Gastrocnemius medialis (tissue), 4 donors: ENCODE measurements at regions not wholly inside any gene's neighbourhood (a gene's known extent, or its start where the extent isn't known, plus 50 kb on each side); places are given as distances from the start of the nearest gene placed in this dataset.

Source experiments
- ATAC-seq, 2 donors: fragments of 150-250 bp; one replicate each; pipeline ENCODE4 v1.9.1; 2016
- DNase-seq, 2 donors: peaks; one replicate each; pipeline ENCODE4 v3.0.0-alpha.2; 2019
- H3K27ac ChIP-seq, 4 donors: fragments of 200-600 bp; sonication (generic); 1 replicate in 1 of 4; 2 replicates in 3 of 4; pipeline ENCODE4 v1.5.1; 2016 to 2018; ENCODE audit warnings: mild to moderate bottlenecking in 2 of 4, moderate library complexity in 1 of 4
- H3K27me3 ChIP-seq, 3 donors: fragments of 200-600 bp; sonication (generic) in 2 of 3; 1 replicate in 1 of 3; 2 replicates in 2 of 3; pipeline versions ENCODE4 v1.5.1 to v1.6.0; 2016 to 2019; ENCODE audit warnings: mild to moderate bottlenecking in 1 of 3, moderate library complexity in 1 of 3
- H3K36me3 ChIP-seq, 2 donors: fragments of 200-600 bp; sonication (generic) in 1 of 2; one replicate each; pipeline ENCODE4 v1.5.1; 2017 to 2018
- H3K4me1 ChIP-seq, 2 donors: fragments of 200-600 bp; sonication (generic) in 1 of 2; one replicate each; pipeline ENCODE4 v1.5.1; 2016 to 2017; ENCODE audit warnings: mild to moderate bottlenecking in 2 of 2
- H3K4me3 ChIP-seq, 4 donors: fragments of 200-600 bp; sonication (generic) in 3 of 4; 1 replicate in 1 of 4; 2 replicates in 3 of 4; pipeline ENCODE4 v1.5.1; 2016 to 2019; ENCODE audit warnings: mild to moderate bottlenecking in 2 of 4
- H3K9me3 ChIP-seq, 3 donors: fragments of 200-600 bp; sonication (generic) in 2 of 3; 1 replicate in 1 of 3; 2 replicates in 2 of 3; pipeline ENCODE4 v1.5.1; 2016 to 2019
- POLR2A ChIP-seq, 2 donors: fragments of 450-650 bp; IDR thresholded peaks; one replicate each; pipeline ENCODE4 v1.6.1; 2017; ENCODE audit warnings: antibody characterized with exemption in 2 of 2, mild to moderate bottlenecking in 2 of 2, moderate library complexity in 2 of 2
- in situ Hi-C, 4 donors: fragments of 200-750 bp; cut with MboI; loops; one replicate each; pipeline versions ENCODE4 v1.15.0 to v1.8.0; 2017; ENCODE audit warnings: low sequenced_read_pairs in 4 of 4
- intact Hi-C: fragments of 100-400 bp; cut with DNase I; formaldehyde crosslinking; loops from one replicate; pipeline ENCODE4 v1.15.1; 2023; ENCODE audit warnings: low total_unique reads
- TF ChIP-seq, protein P1 (sequence below), 5 experiments: fragments of 450-650 bp in 3 of 5; fragments of 200-600 bp in 2 of 5; sonication (generic) in 2 of 5; IDR thresholded peaks in 4 of 5; conservative IDR thresholded peaks in 1 of 5; 1 replicate in 4 of 5; 2 replicates in 1 of 5; pipeline ENCODE4 v1.5.1; 2016 to 2019; ENCODE audit warnings: antibody characterized with exemption in 5 of 5, mild to moderate bottlenecking in 3 of 5, moderate library complexity in 3 of 5

GRCh38 chr6:87920245-87920644 is 127.4 kb upstream of the SPACA1 start:
- TF ChIP-seq POLR2A (IDR thresholded peaks at IDR 0.05): no peak
- TF ChIP-seq, protein P1, sequence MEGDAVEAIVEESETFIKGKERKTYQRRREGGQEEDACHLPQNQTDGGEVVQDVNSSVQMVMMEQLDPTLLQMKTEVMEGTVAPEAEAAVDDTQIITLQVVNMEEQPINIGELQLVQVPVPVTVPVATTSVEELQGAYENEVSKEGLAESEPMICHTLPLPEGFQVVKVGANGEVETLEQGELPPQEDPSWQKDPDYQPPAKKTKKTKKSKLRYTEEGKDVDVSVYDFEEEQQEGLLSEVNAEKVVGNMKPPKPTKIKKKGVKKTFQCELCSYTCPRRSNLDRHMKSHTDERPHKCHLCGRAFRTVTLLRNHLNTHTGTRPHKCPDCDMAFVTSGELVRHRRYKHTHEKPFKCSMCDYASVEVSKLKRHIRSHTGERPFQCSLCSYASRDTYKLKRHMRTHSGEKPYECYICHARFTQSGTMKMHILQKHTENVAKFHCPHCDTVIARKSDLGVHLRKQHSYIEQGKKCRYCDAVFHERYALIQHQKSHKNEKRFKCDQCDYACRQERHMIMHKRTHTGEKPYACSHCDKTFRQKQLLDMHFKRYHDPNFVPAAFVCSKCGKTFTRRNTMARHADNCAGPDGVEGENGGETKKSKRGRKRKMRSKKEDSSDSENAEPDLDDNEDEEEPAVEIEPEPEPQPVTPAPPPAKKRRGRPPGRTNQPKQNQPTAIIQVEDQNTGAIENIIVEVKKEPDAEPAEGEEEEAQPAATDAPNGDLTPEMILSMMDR (IDR thresholded peaks at IDR 0.05 in 4 of 5, conservative IDR thresholded peaks at IDR 0.05 in 1 of 5): no peak
- in situ Hi-C loops: no loop called here
- Histone ChIP-seq H3K36me3 (no peaks in the 10 kb centered on the region), H3K9me3 (no peaks in the 10 kb centered on the region), H3K27me3 (no peaks in the 10 kb centered on the region), H3K4me1 (no peaks in the 10 kb centered on the region), H3K27ac (no peak overlapping the region), H3K4me3 (no peak overlapping the region)
- no peak for DNase-seq
- intact Hi-C loops: no loop called here
- no peak for ATAC-seq

GRCh38 chr6:87919416-87919815 is 128.2 kb upstream of the SPACA1 start:
- H3K27ac ChIP-seq: no peak overlapping the region
- no peaks in the 10 kb centered on the region for H3K27me3 ChIP-seq
- intact Hi-C loops (no loop called here), in situ Hi-C loops (no loop called here)
- H3K4me3 ChIP-seq: no peak overlapping the region
- no peaks in the 10 kb centered on the region for H3K4me1 ChIP-seq
- ATAC-seq (no peak), DNase-seq (no peak)
- no peak for TF ChIP-seq POLR2A (IDR thresholded peaks at IDR 0.05)
- TF ChIP-seq, protein P1 (IDR thresholded peaks at IDR 0.05 in 4 of 5, conservative IDR thresholded peaks at IDR 0.05 in 1 of 5): no peak
- H3K9me3 ChIP-seq: no peaks in the 10 kb centered on the region
- no peaks in the 10 kb centered on the region for H3K36me3 ChIP-seq

DNA sequence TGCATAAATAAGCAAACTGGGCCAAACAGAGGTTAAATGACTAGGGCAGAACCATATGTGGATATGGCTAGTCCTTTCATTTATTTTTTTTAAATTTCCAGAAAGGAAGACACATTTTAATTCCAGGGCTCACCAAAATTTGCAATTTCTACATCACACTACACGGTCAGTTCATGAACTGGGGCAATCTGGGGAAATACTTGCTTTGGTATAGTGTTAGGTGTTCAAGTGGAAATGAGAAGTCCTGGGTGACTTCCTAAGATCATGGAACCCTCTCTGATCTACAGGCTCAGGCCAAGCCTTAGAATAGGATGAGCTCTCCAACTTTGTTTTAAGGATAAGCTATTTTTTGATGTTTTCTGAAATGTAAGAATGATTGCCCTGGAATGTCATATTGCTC is 128.6 kb upstream of the SPACA1 start:
- no peak overlapping the region for H3K4me3 ChIP-seq
- no peak for ATAC-seq
- H3K27me3 ChIP-seq: no peaks in the 10 kb centered on the region
- DNase-seq: no peak
- H3K36me3 ChIP-seq: no peaks in the 10 kb centered on the region
- TF ChIP-seq POLR2A (IDR thresholded peaks at IDR 0.05): no peak
- TF ChIP-seq, protein P1 (IDR thresholded peaks at IDR 0.05 in 4 of 5, conservative IDR thresholded peaks at IDR 0.05 in 1 of 5): no peak
- no peak overlapping the region for H3K27ac ChIP-seq
- no peaks in the 10 kb centered on the region for H3K4me1 ChIP-seq
- in situ Hi-C loops: no loop called here
- no peaks in the 10 kb centered on the region for H3K9me3 ChIP-seq
- intact Hi-C loops: no loop called here

- intact Hi-C loops: no loop called here
- no peak for DNase-seq
- Histone ChIP-seq H3K4me3 (no peak overlapping the region), H3K27ac (no peak overlapping the region), H3K27me3 (no peaks in the 10 kb centered on the region), H3K4me1 (no peaks in the 10 kb centered on the region), H3K36me3 (no peaks in the 10 kb centered on the region), H3K9me3 (no peaks in the 10 kb centered on the region)
- TF ChIP-seq, protein P1 (IDR thresholded peaks at IDR 0.05 in 4 of 5, conservative IDR thresholded peaks at IDR 0.05 in 1 of 5): no peak
- TF ChIP-seq POLR2A (IDR thresholded peaks at IDR 0.05): no peak
- in situ Hi-C loops: no loop called here
- ATAC-seq: no peak
Observed at GRCh38 chr6:87918461-87918941, 129.1 kb upstream of the SPACA1 start.

- intact Hi-C loops (no loop called here), in situ Hi-C loops (no loop called here)
- H3K4me3 ChIP-seq: no peak overlapping the region
- no peak for TF ChIP-seq POLR2A (IDR thresholded peaks at IDR 0.05)
- TF ChIP-seq, protein P1 (IDR thresholded peaks at IDR 0.05 in 4 of 5, conservative IDR thresholded peaks at IDR 0.05 in 1 of 5): no peak
- no peaks in the 10 kb centered on the region for H3K9me3 ChIP-seq
- H3K27ac ChIP-seq: no peak overlapping the region
- ATAC-seq: no peak
- H3K4me1 ChIP-seq: no peaks in the 10 kb centered on the region
- no peak for DNase-seq
- H3K36me3 ChIP-seq: no peaks in the 10 kb centered on the region
- H3K27me3 ChIP-seq: no peaks in the 10 kb centered on the region
Observed at GRCh38 chr6:87917886-87918285, 129.8 kb upstream of the SPACA1 start.
